Lower leg skin (tissue), 4 donors: ENCODE measurements at regions not wholly inside any gene's neighbourhood (a gene's known extent, or its start where the extent isn't known, plus 50 kb on each side); places are given as distances from the start of the nearest gene placed in this dataset.

Experiments used
- DNase-seq, 2 donors: peaks; one replicate each; pipeline ENCODE4 v3.0.0-alpha.2; 2019; ENCODE audit warnings: low spot score in 2 of 2
- H3K4me3 ChIP-seq: fragments of 200-600 bp; sonication (generic); 2 replicates; pipeline ENCODE4 v1.5.1; 2017; ENCODE audit warnings: mild to moderate bottlenecking, low read depth; ENCODE audit not compliant: poor library complexity, severe bottlenecking
- CTCF ChIP-seq, 3 donors: fragments of 450-650 bp; IDR thresholded peaks; one replicate each; pipeline ENCODE4 v1.5.1; 2016; ENCODE audit warnings: antibody characterized with exemption in 3 of 3, mild to moderate bottlenecking in 3 of 3, moderate library complexity in 2 of 3
- POLR2A ChIP-seq, 2 donors: fragments of 450-650 bp; IDR thresholded peaks; one replicate each; pipeline ENCODE4 v1.6.1; 2016 to 2017; ENCODE audit warnings: antibody characterized with exemption in 2 of 2, mild to moderate bottlenecking in 1 of 2, moderate library complexity in 1 of 2
- WGBS, 2 donors: methylation state at CpG; one replicate each; pipeline ENCODE4 v1.1.5; 2018; 5-methylcytosine and 5-hydroxymethylcytosine counted together
- intact Hi-C: fragments of 100-400 bp; cut with DNase I; formaldehyde crosslinking; loops from one replicate; pipeline ENCODE4 v1.15.0; 2023; ENCODE audit warnings: low total_unique reads

GRCh38 chr4:4593596-4594284 lies 51.9 kb upstream of the STX18 start:
- WGBS, 2 donors, result 71 to 84% methylated on average over 11 of the region's 11 CpGs
- TF ChIP-seq POLR2A (IDR thresholded peaks at IDR 0.05) (no peak), CTCF (IDR thresholded peaks at IDR 0.05) (no peak)
- intact Hi-C loops, result no loop called here
- peak in 1 of 2 donors; percentile 59 for DNase-seq
- H3K4me3 ChIP-seq, result no peak overlapping the region

GRCh38 chr4:4592414-4592813 lies 50.6 kb upstream of the STX18 start:
- intact Hi-C loops, result no loop called here
- no peak overlapping the region for H3K4me3 ChIP-seq
- DNase-seq, result peak in 1 of 2 donors; percentile 18
- 43 to 50% methylated on average over 4 of the region's 4 CpGs for WGBS, 2 donors
- no peak for TF ChIP-seq CTCF (IDR thresholded peaks at IDR 0.05)
- no peak for TF ChIP-seq POLR2A (IDR thresholded peaks at IDR 0.05)
